ENCODE measurements at regions not wholly inside any gene's neighbourhood (a gene's known extent, or its start where the extent isn't known, plus 50 kb on each side); places are given as distances from the start of the nearest gene placed in this dataset.
"Not testable (repeated sequence)": the region's sequence is repeated elsewhere in the genome, so short reads cannot be mapped to it uniquely, and the experiment has no call there.

DNA sequence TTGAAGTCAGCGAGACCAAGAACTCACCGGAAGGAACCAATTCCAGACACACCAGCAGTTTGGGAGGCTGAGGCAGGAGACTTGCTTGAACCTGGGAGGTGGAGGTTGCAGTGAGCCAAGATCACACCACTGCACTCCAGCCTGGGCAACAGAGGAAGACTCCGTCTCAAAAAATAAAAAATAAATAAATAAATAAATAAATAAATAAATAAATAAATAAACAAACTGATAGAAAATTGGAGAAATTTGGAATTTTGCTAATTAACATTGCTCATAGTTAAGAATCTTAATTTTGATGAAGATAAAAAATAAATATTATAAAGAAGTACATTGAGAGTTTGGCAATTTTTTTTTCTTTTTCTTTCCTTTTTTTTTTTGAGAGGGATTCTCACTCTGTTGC is 1216.2 kb downstream of the TECRL start:
- TF ChIP-seq, protein P1, sequence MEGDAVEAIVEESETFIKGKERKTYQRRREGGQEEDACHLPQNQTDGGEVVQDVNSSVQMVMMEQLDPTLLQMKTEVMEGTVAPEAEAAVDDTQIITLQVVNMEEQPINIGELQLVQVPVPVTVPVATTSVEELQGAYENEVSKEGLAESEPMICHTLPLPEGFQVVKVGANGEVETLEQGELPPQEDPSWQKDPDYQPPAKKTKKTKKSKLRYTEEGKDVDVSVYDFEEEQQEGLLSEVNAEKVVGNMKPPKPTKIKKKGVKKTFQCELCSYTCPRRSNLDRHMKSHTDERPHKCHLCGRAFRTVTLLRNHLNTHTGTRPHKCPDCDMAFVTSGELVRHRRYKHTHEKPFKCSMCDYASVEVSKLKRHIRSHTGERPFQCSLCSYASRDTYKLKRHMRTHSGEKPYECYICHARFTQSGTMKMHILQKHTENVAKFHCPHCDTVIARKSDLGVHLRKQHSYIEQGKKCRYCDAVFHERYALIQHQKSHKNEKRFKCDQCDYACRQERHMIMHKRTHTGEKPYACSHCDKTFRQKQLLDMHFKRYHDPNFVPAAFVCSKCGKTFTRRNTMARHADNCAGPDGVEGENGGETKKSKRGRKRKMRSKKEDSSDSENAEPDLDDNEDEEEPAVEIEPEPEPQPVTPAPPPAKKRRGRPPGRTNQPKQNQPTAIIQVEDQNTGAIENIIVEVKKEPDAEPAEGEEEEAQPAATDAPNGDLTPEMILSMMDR (conservative IDR thresholded peaks at IDR 0.05) = not testable (repeated sequence)
- TF ChIP-seq ZFX (IDR thresholded peaks at IDR 0.05) = not testable (repeated sequence)

Data from C4-2B (cell line).